ENCODE measurements at regions not wholly inside any gene's neighbourhood (a gene's known extent, or its start where the extent isn't known, plus 50 kb on each side); places are given as distances from the start of the nearest gene placed in this dataset.

DNA sequence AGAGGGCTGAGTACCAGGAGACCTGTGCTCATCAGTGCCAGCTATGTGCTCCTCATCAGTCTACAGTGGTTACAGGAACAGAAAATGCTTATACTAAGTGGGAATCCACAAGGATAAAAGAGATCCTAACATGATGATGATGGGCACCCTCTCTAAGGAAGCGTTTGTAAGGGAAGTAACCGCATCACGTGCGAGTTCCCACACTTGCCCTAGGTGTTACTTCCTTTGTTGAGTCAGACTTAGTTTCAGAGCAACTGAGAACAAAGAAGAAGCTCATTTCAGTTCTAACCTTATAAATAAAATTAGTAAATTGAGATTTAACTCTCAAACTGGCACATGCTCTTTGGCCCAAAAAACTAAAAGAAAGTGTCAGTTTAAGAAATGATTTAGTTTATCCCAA, 956.4 kb upstream of the TMEM132C start:
- TF ChIP-seq RAD21 (IDR thresholded peaks at IDR 0.05; ENCODE audit: low read depth) (no peak), EP300 (IDR thresholded peaks at IDR 0.05; ENCODE audit: borderline replicate concordance) (no peak)
